HG02798 (cell line): ENCODE measurements at regions not wholly inside any gene's neighbourhood (a gene's known extent, or its start where the extent isn't known, plus 50 kb on each side); places are given as distances from the start of the nearest gene placed in this dataset.
"Not testable (repeated sequence)": the region's sequence is repeated elsewhere in the genome, so short reads cannot be mapped to it uniquely, and the experiment has no call there.

Source experiments
- ATAC-seq: cut with Tn5 transposase; IDR thresholded peaks from one replicate; pipeline ENCODE4 v1.9.1; 2021; ENCODE audit warnings: mild to moderate bottlenecking; ENCODE audit not compliant: unreplicated experiment, poor library complexity

- no peak for ATAC-seq
Measured at GRCh38 chr9:105969636-105970035, 275.3 kb downstream of the TMEM38B start.

- ATAC-seq: no peak
Measured at GRCh38 chr9:105971986-105972385, 277.6 kb downstream of the TMEM38B start.

GRCh38 chr9:105972466-105973204 is 278.3 kb downstream of the TMEM38B start:
- ATAC-seq: no peak

- ATAC-seq: no peak
Measured at GRCh38 chr9:105973951-105974351, 279.6 kb downstream of the TMEM38B start.

- no peak for ATAC-seq
Measured at GRCh38 chr9:105975886-105976645, 281.7 kb downstream of the TMEM38B start.

- no peak for ATAC-seq
Measured at GRCh38 chr9:105978336-105978735, 284.0 kb downstream of the TMEM38B start.

- no peak for ATAC-seq
Measured at GRCh38 chr9:105978826-105979225, 284.5 kb downstream of the TMEM38B start.

GRCh38 chr9:105979290-105979689 is 284.9 kb downstream of the TMEM38B start:
- ATAC-seq: no peak

- ATAC-seq: no peak
Measured at GRCh38 chr9:105984714-105985113, 290.4 kb downstream of the TMEM38B start.

GRCh38 chr9:105993116-105993854 is 298.9 kb downstream of the TMEM38B start:
- ATAC-seq: no peak

- no peak for ATAC-seq
Measured at GRCh38 chr9:105993921-105994715, 299.8 kb downstream of the TMEM38B start.

- no peak for ATAC-seq
Measured at GRCh38 chr9:105994970-105995369, 300.6 kb downstream of the TMEM38B start.

GRCh38 chr9:106017198-106017740 is 322.9 kb downstream of the TMEM38B start:
- ATAC-seq: no peak

GRCh38 chr9:106019039-106019680 is 324.8 kb downstream of the TMEM38B start:
- ATAC-seq: no peak

- no peak for ATAC-seq
Measured at GRCh38 chr9:106019702-106020101, 325.4 kb downstream of the TMEM38B start.

GRCh38 chr9:106020186-106020585 is 325.8 kb downstream of the TMEM38B start:
- no peak for ATAC-seq

- ATAC-seq: no peak
Measured at GRCh38 chr9:106023455-106023854, 329.1 kb downstream of the TMEM38B start.

- no peak for ATAC-seq
Measured at GRCh38 chr9:106025453-106025852, 331.1 kb downstream of the TMEM38B start.

GRCh38 chr9:106030146-106030545 is 335.8 kb downstream of the TMEM38B start:
- ATAC-seq: not testable (repeated sequence)
